22Rv1 (cell line): ENCODE measurements at regions not wholly inside any gene's neighbourhood (a gene's known extent, or its start where the extent isn't known, plus 50 kb on each side); places are given as distances from the start of the nearest gene placed in this dataset.

Experiments used
- H3K27ac ChIP-seq: fragments of 450-650 bp; 2 replicates; pipeline ENCODE4 v1.5.1; 2017
- CTCF ChIP-seq: fragments of 450-650 bp; IDR thresholded peaks from 2 replicates; pipeline ENCODE4 v1.5.1; 2017; ENCODE audit warnings: mild to moderate bottlenecking
- ZFX ChIP-seq: fragments of 450-650 bp; IDR thresholded peaks from 2 replicates; pipeline ENCODE4 v1.6.1; 2017; ENCODE audit warnings: antibody characterized with exemption, borderline replicate concordance

- no peak overlapping the region for H3K27ac ChIP-seq
- TF ChIP-seq CTCF (no peak), ZFX (no peak)
Measured at GRCh38 chr12:29962276-29963035, 178.7 kb upstream of the TMTC1 start.

GRCh38 chr12:29961231-29961630, 177.5 kb upstream of the TMTC1 start:
- H3K27ac ChIP-seq, result no peak overlapping the region
- TF ChIP-seq ZFX, result no peak
- TF ChIP-seq CTCF, result no peak

- no peak for TF ChIP-seq ZFX
- no peak for TF ChIP-seq CTCF
- H3K27ac ChIP-seq, result no peak overlapping the region
Measured at GRCh38 chr12:29960122-29960521, 176.4 kb upstream of the TMTC1 start.

- no peak overlapping the region for H3K27ac ChIP-seq
- no peak for TF ChIP-seq ZFX
- no peak for TF ChIP-seq CTCF
Measured at GRCh38 chr12:29957835-29958234, 174.1 kb upstream of the TMTC1 start.

GRCh38 chr12:29945904-29946303, 162.2 kb upstream of the TMTC1 start:
- H3K27ac ChIP-seq, result no peak overlapping the region
- TF ChIP-seq ZFX, result no peak
- TF ChIP-seq CTCF, result no peak

GRCh38 chr12:29944269-29945000, 160.7 kb upstream of the TMTC1 start:
- TF ChIP-seq CTCF, result no peak
- no peak for TF ChIP-seq ZFX
- H3K27ac ChIP-seq, result no peak overlapping the region

- TF ChIP-seq ZFX (no peak), CTCF (no peak)
- no peak overlapping the region for H3K27ac ChIP-seq
Measured at GRCh38 chr12:29943683-29944082, 159.9 kb upstream of the TMTC1 start.
